ENCODE measurements at regions not wholly inside any gene's neighbourhood (a gene's known extent, or its start where the extent isn't known, plus 50 kb on each side); places are given as distances from the start of the nearest gene placed in this dataset.

DNA sequence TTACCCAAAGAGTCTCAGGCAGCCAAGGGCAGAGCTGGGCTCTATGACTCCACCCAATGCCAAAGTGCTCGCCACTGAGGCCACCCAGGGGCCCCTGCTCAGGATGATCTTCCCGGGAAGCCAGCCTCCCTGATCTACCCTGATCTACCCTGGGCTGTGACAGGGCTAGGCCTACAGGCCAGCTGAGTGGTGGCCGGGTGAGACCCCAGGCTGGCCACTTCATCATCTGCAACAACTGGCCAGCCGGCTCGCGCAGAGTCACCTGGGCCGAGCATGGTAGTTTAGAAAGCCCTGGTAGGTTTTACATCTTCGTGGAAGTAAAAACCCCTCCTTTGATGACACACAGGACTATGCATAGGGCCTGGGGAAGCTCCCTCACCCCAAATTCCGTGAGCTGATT, 276.3 kb downstream of the NDUFA10 start:
- TF ChIP-seq GATA2 (IDR thresholded peaks at IDR 0.05; ENCODE audit: low read depth, low read length) (no peak), GATA3 (IDR thresholded peaks at IDR 0.05; ENCODE audit: low read depth, low read length) (no peak)

All from SH-SY5Y (cell line).